HG02678 (cell line): ENCODE measurements at regions not wholly inside any gene's neighbourhood (a gene's known extent, or its start where the extent isn't known, plus 50 kb on each side); places are given as distances from the start of the nearest gene placed in this dataset.
"Not testable (repeated sequence)": the region's sequence is repeated elsewhere in the genome, so short reads cannot be mapped to it uniquely, and the experiment has no call there.

Source experiments
- ATAC-seq: cut with Tn5 transposase; IDR thresholded peaks from one replicate; pipeline ENCODE4 v1.9.1; 2021; ENCODE audit warnings: mild to moderate bottlenecking, moderate library complexity; ENCODE audit not compliant: unreplicated experiment

GRCh38 chr10:21039721-21040120, 142.6 kb upstream of the NEBL start:
- ATAC-seq = no peak

GRCh38 chr10:21036757-21037156, 139.6 kb upstream of the NEBL start:
- no peak for ATAC-seq

- ATAC-seq = not testable (repeated sequence)
These were observed 137.7 kb upstream of the NEBL start for GRCh38 chr10:21034770-21035169.

GRCh38 chr10:21034241-21034640, 137.1 kb upstream of the NEBL start:
- ATAC-seq = no peak

- ATAC-seq = no peak
These were observed 135.6 kb upstream of the NEBL start for GRCh38 chr10:21032587-21033319.

- ATAC-seq = no peak
These were observed 134.2 kb upstream of the NEBL start for GRCh38 chr10:21031232-21031795.

- ATAC-seq = no peak
These were observed 133.0 kb upstream of the NEBL start for GRCh38 chr10:21030091-21030490.

- no peak for ATAC-seq
These were observed 125.7 kb upstream of the NEBL start for GRCh38 chr10:21022821-21023220.

- ATAC-seq = no peak
These were observed 124.9 kb upstream of the NEBL start for GRCh38 chr10:21021843-21022594.

GRCh38 chr10:21021231-21021630, 124.1 kb upstream of the NEBL start:
- no peak for ATAC-seq

- ATAC-seq = no peak
These were observed 123.4 kb upstream of the NEBL start for GRCh38 chr10:21020545-21020944.

GRCh38 chr10:21019436-21019835, 122.3 kb upstream of the NEBL start:
- no peak for ATAC-seq

GRCh38 chr10:21015851-21016250, 118.7 kb upstream of the NEBL start:
- ATAC-seq = peak; percentile 57

GRCh38 chr10:21014141-21014540, 117.0 kb upstream of the NEBL start:
- ATAC-seq = no peak

GRCh38 chr10:21011433-21012018, 114.4 kb upstream of the NEBL start:
- no peak for ATAC-seq

- no peak for ATAC-seq
These were observed 113.5 kb upstream of the NEBL start for GRCh38 chr10:21010615-21011014.

GRCh38 chr10:21003240-21003822, 106.2 kb upstream of the NEBL start:
- no peak for ATAC-seq

- no peak for ATAC-seq
These were observed 105.2 kb upstream of the NEBL start for GRCh38 chr10:21002091-21002878.

GRCh38 chr10:20999699-21000098, 102.6 kb upstream of the NEBL start:
- no peak for ATAC-seq

GRCh38 chr10:20998036-20998435, 100.9 kb upstream of the NEBL start:
- no peak for ATAC-seq
